Daoy (cell line): ENCODE measurements at regions not wholly inside any gene's neighbourhood (a gene's known extent, or its start where the extent isn't known, plus 50 kb on each side); places are given as distances from the start of the nearest gene placed in this dataset.

ENCODE experiments used
- DNase-seq: peaks from one replicate; pipeline ENCODE4 v3.0.0-alpha.2; 2015; ENCODE audit warnings: low read depth

- DNase-seq, result peak; percentile 65
Observed at GRCh38 chr11:130711193-130711592, 205.1 kb downstream of the SNX19 start.

DNA sequence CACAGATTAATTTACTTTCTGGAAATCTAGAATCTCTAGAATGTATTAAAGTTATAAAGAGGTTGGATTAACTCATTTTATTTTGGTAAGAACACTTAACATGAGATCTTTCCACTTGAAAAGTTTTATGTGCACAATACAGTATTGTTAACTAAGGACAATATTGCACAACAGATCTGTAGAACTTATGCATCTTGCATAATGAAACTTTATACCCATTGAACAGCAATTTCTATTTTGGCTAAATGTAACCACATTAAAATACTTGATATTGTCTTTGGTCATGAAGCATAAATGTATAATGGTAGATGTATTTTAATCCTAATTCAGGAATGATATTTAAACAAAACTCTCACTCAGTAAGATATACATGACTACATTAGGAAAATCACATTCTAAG lies 203.8 kb downstream of the SNX19 start:
- DNase-seq, result no peak

GRCh38 chr11:130715085-130715876 lies 201.0 kb downstream of the SNX19 start:
- no peak for DNase-seq

DNA sequence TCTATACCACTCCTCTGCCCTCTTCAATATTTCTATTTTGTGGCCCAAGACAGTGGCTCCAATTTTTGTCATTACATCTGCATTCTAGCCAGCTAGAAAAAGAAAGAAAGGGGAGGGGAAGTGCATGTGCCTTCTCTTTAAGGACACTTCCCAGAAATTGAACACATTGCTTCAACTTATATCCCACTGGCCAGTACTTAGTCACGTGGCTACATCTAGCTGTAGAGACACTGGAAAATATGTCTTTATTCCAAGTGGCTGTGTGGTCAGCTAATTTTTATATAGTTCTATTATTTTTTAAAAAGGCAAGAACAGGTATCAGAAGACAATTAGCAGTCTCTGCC lies 200.4 kb downstream of the SNX19 start:
- DNase-seq, result no peak

GRCh38 chr11:130718120-130718519 lies 198.2 kb downstream of the SNX19 start:
- DNase-seq, result no peak

DNA sequence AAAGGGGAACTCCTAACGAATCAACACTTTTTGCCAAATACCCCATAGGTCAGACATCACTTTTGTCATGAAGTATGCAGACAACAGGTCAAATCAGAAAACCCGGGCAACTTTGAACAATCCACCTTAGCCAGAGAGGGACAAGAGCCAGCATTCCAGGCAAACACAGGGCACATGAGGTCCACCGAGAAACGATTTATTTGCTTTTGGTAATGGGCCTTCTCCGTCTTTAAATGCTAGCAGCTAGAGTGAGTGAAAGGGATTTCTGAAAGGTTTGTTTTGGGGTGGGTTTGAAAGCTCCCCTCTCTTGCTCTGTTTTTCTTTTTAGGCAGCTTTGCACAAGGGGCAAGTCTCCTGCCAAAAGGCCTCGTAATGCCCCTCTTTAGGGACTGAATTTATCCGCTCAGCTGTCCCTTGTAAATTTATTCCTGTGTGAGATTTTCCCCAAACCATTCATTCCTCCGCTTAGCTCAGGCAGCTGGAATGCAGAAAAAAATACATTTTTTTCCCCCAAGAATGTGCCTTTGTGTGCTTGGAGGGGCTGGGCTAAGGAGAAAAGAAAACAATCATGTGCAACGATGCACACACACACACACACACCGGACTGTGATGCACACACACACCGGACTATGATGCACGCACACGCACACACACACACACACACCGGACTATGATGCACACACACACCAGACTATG lies 196.9 kb downstream of the SNX19 start:
- DNase-seq, result no peak

DNA sequence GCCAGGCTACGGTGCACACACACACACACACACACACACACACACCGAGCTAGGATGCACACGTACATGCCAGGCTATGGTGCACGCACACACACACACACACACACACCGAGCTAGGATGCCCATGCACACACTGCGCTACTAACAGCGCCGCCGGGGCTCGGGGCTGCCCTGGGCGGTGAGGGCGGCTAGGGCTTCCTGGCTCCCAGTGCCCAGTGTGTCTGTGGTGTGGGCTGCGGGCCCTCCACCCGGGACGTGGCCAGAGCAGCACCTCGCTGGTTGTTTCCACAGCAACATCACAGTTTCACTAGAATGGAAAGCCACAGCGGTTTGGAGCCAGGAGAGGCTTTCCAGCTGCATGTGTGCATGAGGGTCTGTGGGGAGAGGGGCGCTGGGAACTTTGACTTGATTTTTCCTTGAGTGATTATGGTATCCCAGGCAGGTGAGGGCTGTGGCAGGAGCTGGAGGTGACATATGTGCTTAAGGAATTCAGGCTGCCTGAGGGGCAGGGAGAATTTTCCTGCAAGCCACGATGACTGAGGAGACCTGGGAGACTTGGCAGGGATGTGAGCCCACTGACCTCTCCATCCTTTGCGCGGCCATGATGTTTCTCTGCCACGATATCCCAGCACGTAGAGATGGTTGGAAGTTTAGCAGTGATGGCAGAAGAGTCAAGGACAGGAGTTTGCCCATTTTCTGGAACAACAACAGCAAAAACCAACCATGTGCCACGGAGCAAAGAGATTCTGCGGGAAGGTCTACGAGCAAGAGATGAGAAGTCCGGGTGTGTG lies 195.9 kb downstream of the SNX19 start:
- DNase-seq, result no peak

DNA sequence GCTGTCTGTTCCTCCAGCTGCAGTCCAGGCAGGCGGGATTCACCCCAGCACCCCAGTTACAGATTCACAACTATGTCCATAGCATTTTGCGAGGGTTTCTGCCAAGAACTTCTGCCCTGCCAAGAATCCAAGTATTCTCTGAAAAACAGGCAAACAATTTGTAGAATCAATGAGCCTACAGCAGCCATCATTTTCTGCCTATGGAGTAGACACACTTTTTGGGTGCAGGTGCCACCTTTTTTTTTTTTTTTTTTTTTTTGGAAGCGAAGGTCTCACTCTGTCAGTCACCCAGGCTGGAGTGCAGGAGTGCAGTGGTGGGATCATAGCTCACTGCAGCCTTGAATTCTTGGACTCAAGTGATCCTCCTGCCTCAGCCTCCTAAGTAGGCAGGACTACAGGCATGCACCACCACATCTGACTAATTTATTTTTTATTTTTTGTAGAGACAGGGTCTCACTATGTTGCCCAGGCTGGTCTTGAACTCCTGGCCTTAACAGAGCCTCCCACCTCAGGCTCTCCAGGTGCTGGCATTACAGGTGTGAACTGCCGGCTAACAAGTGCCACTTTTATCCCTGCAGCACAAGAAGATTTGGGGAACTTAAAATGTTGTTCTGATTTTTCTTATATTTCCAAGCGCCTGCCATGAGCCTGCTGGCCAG lies 195.1 kb downstream of the SNX19 start:
- DNase-seq, result no peak

- peak; percentile 65 for DNase-seq
Observed at GRCh38 chr11:130721736-130722135, 194.5 kb downstream of the SNX19 start.

GRCh38 chr11:130722401-130722800 lies 193.9 kb downstream of the SNX19 start:
- no peak for DNase-seq

- DNase-seq, result peak; percentile 54
Observed at GRCh38 chr11:130725421-130726233, 190.7 kb downstream of the SNX19 start.

DNA sequence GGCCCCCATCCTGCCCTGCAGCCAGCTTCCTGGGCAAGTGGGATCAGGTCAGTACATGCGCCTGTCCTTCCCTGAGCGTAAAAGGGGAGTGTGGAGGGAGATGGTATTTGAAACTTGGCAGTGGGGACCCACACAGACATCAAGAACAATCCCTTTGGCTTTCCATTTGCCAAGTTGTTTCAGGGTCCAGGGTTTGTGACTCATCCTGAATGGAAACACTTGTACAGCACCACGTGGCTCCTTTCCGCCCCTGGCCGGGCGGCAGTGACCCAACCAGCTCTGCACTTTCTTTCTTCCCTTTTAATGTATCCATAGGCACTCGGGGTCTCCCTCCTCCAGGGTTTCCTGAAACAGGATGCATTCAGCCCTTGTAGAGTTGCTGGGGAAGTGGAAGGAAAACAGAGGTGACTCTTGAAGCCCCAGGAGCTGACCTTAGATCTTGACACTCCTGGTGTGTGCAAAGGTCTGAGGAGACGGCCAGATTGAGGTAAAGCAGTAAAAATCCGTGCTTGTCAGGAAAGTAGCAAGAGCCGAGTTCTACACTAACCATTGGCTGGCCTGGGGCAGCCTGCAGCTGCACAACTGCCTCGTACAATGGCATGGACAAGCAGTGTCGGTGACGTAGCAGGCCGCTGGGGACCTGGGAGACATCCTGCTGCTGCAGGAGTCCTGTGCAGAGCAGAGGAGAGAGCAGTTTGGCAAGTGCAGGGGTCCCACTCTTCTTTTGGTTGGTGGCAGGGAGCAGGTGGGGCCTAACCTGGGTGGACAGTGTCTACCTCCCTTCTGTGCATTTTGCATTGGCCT lies 189.8 kb downstream of the SNX19 start:
- DNase-seq, result peak; percentile 63

DNA sequence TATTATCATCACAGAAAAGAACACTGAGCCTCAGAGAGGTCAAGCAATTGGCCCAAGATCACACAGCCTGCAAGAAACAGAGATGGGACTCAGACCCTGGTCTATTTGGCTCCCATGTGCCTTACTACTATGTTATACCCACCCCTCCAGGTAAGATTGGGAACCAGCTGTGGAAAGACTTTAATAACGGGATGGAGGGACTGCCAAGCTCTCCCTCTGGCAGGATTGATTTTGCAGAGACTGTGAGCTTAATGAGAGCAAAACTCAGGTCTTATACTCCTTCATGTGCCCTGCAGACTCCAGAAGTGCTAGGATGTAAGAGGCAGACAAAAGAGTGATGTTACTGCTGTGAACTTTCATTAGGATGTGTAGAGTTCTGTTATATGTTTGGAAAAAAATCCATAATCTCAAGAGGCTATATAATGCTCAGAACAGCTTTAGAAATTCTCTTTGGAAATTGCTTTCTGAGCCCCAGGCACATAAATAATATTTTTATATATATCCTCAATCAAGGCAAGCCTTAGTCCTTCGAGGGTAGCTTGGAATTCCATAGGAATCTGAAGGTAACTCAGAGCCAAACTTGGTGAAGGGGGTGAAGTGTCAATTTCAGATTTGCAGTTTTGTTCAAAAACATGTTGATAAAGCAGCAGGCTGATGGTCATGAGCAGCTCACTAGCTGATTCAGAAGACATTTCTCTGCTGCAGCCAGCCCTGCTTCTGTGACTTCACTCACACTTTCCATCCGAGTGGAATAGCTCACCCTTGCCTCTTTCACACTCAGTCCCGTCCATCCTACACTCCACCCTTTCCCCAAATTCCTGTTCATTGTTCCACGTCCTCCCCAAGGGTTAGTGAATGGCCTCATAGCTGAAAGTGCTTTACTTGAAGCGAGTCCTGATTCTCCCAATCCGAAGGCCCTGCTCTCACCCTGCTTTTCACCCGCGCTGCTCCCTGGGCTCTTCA lies 188.8 kb downstream of the SNX19 start:
- no peak for DNase-seq

- no peak for DNase-seq
Observed at GRCh38 chr11:130728185-130729180, 187.8 kb downstream of the SNX19 start.

- no peak for DNase-seq
Observed at GRCh38 chr11:130729193-130729592, 187.1 kb downstream of the SNX19 start.

DNA sequence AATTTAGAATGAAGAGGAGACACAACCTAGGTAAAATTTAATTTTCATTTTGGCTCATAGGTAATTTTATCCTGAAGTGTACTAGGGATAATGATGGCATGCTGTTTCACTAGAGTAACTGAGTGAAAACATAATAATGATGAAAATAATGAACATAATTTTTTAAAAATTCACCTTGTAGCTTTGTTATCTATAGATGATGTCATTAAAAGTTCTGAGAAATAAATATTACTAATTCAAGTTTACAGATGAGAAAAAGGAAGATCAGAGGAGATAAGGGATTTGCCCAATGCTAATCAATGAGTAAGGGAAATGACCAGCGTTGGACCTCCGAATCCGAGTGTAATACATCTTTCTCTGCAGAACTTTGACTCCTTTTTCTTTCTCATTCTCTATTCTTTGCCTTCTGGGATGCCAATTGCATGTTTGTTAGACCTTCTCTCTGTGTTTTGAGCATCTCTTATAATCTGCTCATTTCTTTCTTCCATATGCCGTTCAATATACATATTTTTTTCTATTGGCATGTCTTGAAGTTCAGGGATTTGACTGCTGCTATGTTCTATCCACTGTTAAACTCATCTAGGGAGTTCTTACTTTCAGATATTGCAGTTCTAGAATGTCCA lies 186.5 kb downstream of the SNX19 start:
- DNase-seq, result no peak

GRCh38 chr11:130731401-130731800 lies 184.9 kb downstream of the SNX19 start:
- no peak for DNase-seq
